ENCODE measurements at regions not wholly inside any gene's neighbourhood (a gene's known extent, or its start where the extent isn't known, plus 50 kb on each side); places are given as distances from the start of the nearest gene placed in this dataset.
"Not testable (repeated sequence)": the region's sequence is repeated elsewhere in the genome, so short reads cannot be mapped to it uniquely, and the experiment has no call there.

GRCh38 chr3:20561166-20561565 lies 375.2 kb upstream of the SGO1 start:
- TF ChIP-seq CTCF (IDR thresholded peaks at IDR 0.05; ENCODE audit: borderline replicate concordance, insufficient read depth, low read depth, low read length) = no peak
- H3K4me3 ChIP-seq (ENCODE audit: low read depth, low read length) = no peak overlapping the region

DNA sequence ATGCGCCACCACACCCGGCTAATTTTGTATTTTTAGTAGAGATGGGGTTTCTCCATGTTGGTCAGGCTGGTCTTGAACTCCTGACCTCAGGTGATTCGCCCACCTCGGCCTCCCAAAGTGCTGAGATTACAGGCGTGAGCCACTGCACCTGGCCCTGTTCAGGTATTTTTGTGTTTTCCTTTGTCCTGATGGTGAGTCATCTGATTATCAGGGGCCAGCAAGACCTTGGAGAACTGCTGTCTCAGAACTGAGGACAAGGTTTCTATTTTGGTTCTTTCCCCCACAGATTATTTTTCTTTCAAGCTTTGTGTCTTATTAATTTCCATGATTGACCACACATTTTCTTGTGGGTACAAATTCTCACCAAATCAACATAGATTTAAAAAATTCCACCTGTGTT lies 374.4 kb upstream of the SGO1 start:
- H3K4me3 ChIP-seq (ENCODE audit: low read depth, low read length) = not testable (repeated sequence)

- TF ChIP-seq CTCF (IDR thresholded peaks at IDR 0.05; ENCODE audit: borderline replicate concordance, insufficient read depth, low read depth, low read length) = no peak
These were observed 372.2 kb upstream of the SGO1 start for GRCh38 chr3:20558161-20558560.

GRCh38 chr3:20556661-20557060 lies 370.7 kb upstream of the SGO1 start:
- no peak for TF ChIP-seq CTCF (IDR thresholded peaks at IDR 0.05; ENCODE audit: borderline replicate concordance, insufficient read depth, low read depth, low read length)
- H3K4me3 ChIP-seq (ENCODE audit: low read depth, low read length) = no peak overlapping the region

More at GRCh38 chr3:20558161-20558560, 372.2 kb upstream of the SGO1 start:
- H3K4me3 ChIP-seq (ENCODE audit: low read depth, low read length) = no peak overlapping the region

GRCh38 chr3:20552605-20553275 lies 366.7 kb upstream of the SGO1 start:
- no peak for TF ChIP-seq CTCF (IDR thresholded peaks at IDR 0.05; ENCODE audit: borderline replicate concordance, insufficient read depth, low read depth, low read length)
- H3K4me3 ChIP-seq (ENCODE audit: low read depth, low read length) = no peak overlapping the region

DNA sequence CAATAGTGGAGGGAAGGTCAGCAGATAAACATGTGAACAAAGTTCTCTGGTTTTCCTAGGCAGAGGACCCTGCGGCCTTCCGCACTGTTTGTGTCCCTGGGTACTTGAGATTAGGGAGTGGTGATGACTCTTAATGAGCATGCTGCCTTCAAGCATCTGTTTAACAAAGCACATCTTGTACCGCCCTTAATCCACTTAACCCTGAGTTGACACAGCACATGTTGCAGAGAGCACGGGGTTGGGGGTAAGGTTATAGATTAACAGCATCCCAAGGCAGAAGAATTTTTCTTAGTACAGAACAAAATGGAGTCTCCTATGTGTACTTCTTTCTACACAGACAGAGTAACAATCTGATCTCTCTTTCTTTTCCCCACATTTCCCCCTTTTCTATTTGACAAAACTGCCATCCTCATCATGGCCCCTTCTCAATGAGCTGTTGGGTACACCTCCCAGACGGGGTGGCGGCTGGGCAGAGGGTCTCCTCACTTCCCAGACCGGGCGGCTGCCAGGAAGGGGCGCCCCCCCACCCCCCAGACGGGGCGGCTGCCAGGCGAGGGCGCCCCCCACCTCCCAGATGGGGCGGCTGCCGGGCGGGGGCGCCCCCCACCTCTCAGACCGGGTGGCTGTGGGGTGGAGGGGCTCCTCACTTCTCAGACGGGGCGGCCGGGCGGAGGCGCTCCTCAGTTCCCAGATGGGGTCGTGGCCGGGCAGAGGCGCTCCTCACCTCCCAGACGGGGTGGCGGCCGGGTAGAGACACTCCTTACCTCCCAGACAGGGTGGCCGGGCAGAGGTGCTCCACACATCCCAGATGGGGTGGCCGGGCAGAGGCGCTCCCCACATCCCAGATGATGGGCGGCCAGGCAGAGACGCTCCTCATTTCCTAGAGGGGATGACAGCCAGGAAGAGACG lies 361.6 kb upstream of the SGO1 start:
- not testable (repeated sequence) for H3K4me3 ChIP-seq (ENCODE audit: low read depth, low read length)

GRCh38 chr3:20546636-20547035 lies 360.6 kb upstream of the SGO1 start:
- H3K4me3 ChIP-seq (ENCODE audit: low read depth, low read length) = no peak overlapping the region
- TF ChIP-seq CTCF (IDR thresholded peaks at IDR 0.05; ENCODE audit: borderline replicate concordance, insufficient read depth, low read depth, low read length) = no peak

Measured in GM12875 (cell line).